Heart left ventricle (tissue), 13 donors: ENCODE measurements at regions not wholly inside any gene's neighbourhood (a gene's known extent, or its start where the extent isn't known, plus 50 kb on each side); places are given as distances from the start of the nearest gene placed in this dataset.

Experiments used
- CTCF ChIP-seq, 12 donors: fragments of 200-600 bp; sonication (generic) in 4 of 12; IDR thresholded peaks; one replicate each; pipeline versions ENCODE4 v1.5.0 to v1.8.0; 2018 to 2022; ENCODE audit warnings: antibody characterized with exemption in 12 of 12, mild to moderate bottlenecking in 5 of 12
- POLR2A ChIP-seq, 2 donors: fragments of 450-650 bp; IDR thresholded peaks; one replicate each; pipeline ENCODE4 v1.6.1; 2017; ENCODE audit warnings: antibody characterized with exemption in 2 of 2, mild to moderate bottlenecking in 2 of 2, moderate library complexity in 2 of 2
- donor health status: ischemic (EF 13 %, LVEDD 7.1; RV severe dilation, severe dysfunction).
- donor health status: DM: no; HTN: yes; CAD: no.
- donor health status: DM: no; HTN: no; CAD: no.
- donor health status: ischemic (EF 25% LVEDD 6.9; RV normal size, moderate dysfunction).
- donor health status: ischemic (EF 25% LVEDD 5.7; RV mildly dilated, moderate dysfunction).
- donor health status: ischemic (EF 35%, LVEDD 5.7; RV mildly dilated, moderate dysfunction).
- donor health status: nonischemic (EF 11% LVEDD 7.7; RV severe dilation, severe dysfunction).
- donor health status: DM: yes; HTN: yes; CAD: no.
- donor health status: PGD.
- donor health status: ischemic (EF 29% LVEDD 5.4; RV normal size, mild dysfunction).
- donor health status: nonischemic (EF 23%, LVEDD 6.1; RV moderate dilation, normal function).

- TF ChIP-seq CTCF (IDR thresholded peaks at IDR 0.05) (no peak), POLR2A (IDR thresholded peaks at IDR 0.05) (no peak)
Observed at GRCh38 chr7:17524746-17525145, 226.3 kb downstream of the AHR start.
